ENCODE measurements at regions not wholly inside any gene's neighbourhood (a gene's known extent, or its start where the extent isn't known, plus 50 kb on each side); places are given as distances from the start of the nearest gene placed in this dataset.

DNA sequence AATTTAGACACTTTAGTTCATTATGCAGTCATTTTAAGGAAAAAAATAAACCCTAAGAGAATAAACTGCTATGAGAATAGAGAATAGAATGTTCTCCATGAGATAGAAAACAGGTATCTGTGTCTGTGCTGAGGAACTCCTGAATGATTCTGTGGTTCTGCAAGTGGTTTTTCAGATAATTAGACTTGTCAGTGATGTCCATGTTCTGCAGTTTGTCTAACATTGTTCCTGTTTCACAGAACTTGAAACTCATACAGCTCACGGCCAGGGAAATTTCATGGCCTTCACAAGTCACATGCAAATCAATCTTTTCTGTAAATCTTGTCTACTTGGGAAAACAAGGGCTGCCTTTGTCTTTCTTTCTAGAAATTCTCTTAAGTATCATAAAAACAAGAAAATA is 73.4 kb upstream of the HMGCLL1 start (continued):
- TF ChIP-seq SP4 (CRISPR knock-in tag; IDR thresholded peaks at IDR 0.05) (no peak), RELA (CRISPR knock-in tag; IDR thresholded peaks at IDR 0.05) (no peak), EP300 (IDR thresholded peaks at IDR 0.05; ENCODE audit: low read depth in 2 of 2, low read length in 2 of 2) (no peak), EP300 (CRISPR knock-in tag; IDR thresholded peaks at IDR 0.05; ENCODE audit: borderline replicate concordance) (no peak), KLF15 (CRISPR knock-in tag; IDR thresholded peaks at IDR 0.05; ENCODE audit: borderline replicate concordance) (no peak)
- TF ChIP-seq, protein P1, sequence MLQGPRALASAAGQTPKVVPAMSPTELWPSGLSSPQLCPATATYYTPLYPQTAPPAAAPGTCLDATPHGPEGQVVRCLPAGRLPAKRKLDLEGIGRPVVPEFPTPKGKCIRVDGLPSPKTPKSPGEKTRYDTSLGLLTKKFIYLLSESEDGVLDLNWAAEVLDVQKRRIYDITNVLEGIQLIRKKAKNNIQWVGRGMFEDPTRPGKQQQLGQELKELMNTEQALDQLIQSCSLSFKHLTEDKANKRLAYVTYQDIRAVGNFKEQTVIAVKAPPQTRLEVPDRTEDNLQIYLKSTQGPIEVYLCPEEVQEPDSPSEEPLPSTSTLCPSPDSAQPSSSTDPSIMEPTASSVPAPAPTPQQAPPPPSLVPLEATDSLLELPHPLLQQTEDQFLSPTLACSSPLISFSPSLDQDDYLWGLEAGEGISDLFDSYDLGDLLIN (CRISPR knock-in tag; IDR thresholded peaks at IDR 0.05; ENCODE audit: borderline replicate concordance), result no peak

DNA sequence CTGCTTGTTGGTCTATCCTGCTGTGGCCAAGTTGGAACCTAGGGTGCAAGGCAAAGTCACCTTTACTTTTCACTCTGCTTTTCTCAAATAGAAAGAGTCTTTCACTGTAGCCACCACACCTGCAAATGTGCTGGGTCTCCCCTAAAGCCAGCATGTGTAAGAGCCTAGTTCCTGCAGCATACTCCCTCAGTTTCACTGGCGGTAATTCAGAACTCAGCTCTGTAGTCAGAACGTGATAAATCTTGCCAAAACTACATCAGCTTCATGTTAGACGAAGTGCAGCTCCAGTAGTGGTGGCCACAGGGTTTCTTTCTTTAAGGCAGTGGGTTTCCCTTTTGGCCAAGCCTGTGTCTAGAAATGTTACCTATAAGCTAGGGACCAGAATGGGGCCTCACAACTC is 72.0 kb upstream of the HMGCLL1 start:
- no peaks in the 10 kb centered on the region for H3K4me1 ChIP-seq (ENCODE audit: insufficient read depth, low read length)
- no peaks in the 10 kb centered on the region for H3K79me2 ChIP-seq (ENCODE audit: insufficient read depth, low read length)
- POLR2A ChIA-PET, result no interaction called here
- no peak for FAIRE-seq
- H2AFZ ChIP-seq (ENCODE audit: low read length), result no peak overlapping the region
- WGBS (ENCODE audit: low lambda C conversion rate), result 0% methylated on average over 3 of the region's 3 CpGs
- TF ChIP-seq FOXP1 (IDR thresholded peaks at IDR 0.05) (no peak), FOXP1 (CRISPR knock-in tag; IDR thresholded peaks at IDR 0.05) (no peak), ZFX (CRISPR knock-in tag; IDR thresholded peaks at IDR 0.05; ENCODE audit: low read depth) (no peak), AGO1 (IDR thresholded peaks at IDR 0.05; ENCODE audit: low read depth, low read length, poor library complexity, severe bottlenecking) (no peak), THYN1 (CRISPR knock-in tag; IDR thresholded peaks at IDR 0.05; ENCODE audit: borderline replicate concordance, low read depth) (no peak)
- no peak for DNase-seq (ENCODE audit: low spot score)
- intact Hi-C loops (cut with micrococcal nuclease; ENCODE audit: unreplicated experiment), result no loop called here
- H3K4me3 ChIP-seq (replicated peaks in 1 of 3; ENCODE audit: insufficient read depth in 1 of 3, low read depth in 2 of 3, low read length in 3 of 3), result no peak overlapping the region
- H3K27me3 ChIP-seq (ENCODE audit: control insufficient read depth in 1 of 2, insufficient read depth in 2 of 2, low read length in 2 of 2), result no peaks in the 10 kb centered on the region
- no TSS peak for BruUV-seq (replicated peaks)
- H3K36me3 ChIP-seq (replicated peaks in 1 of 2; ENCODE audit: control insufficient read depth in 1 of 2, insufficient read depth in 2 of 2, low read length in 2 of 2), result no peaks in the 10 kb centered on the region
- in situ Hi-C loops (cut with HindIII; ENCODE audit: extremely low pct_ligation_motif_present, low pct_unique_long_range_greater_than_20kb), result no loop called here
- H4K20me1 ChIP-seq (ENCODE audit: insufficient read depth, low read length), result no peaks in the 10 kb centered on the region
- ATAC-seq, result no peak
- H3K27ac ChIP-seq (ENCODE audit: extremely low read length, insufficient read depth, low read length), result no peak overlapping the region
- no peaks in the 10 kb centered on the region for H3K9me3 ChIP-seq (ENCODE audit: low read length)
- CTCF ChIA-PET (ENCODE audit: low intra/inter-chr PET ratio, low total read pairs), result no interaction called here
- no peak overlapping the region for H3K9ac ChIP-seq (ENCODE audit: insufficient read depth, low read depth, low read length)
- no peak overlapping the region for H3K4me2 ChIP-seq (ENCODE audit: low read depth, low read length)
